ENCODE measurements at regions not wholly inside any gene's neighbourhood (a gene's known extent, or its start where the extent isn't known, plus 50 kb on each side); places are given as distances from the start of the nearest gene placed in this dataset.

DNA sequence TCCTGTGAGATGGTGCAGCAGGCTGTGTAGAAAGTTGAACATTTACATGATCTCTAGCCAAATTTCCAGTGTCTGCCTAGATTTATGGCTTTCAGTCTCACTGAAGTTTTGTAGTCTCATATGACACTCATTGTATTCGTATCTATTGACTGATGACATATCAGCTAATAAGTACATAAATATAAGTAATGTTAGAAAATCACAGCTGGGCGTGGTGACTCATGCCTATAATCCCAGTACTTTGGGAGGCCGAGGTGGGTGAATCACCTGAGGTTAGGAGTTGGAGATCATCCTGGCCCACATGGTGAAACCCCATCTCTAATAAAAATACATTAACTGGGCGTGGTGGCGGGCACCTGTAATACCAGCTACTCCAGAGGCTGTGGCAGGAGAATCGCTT is 54.7 kb upstream of the HTR2A start:
- DNase-seq, result peak; percentile 13

- no peak for DNase-seq
These were observed 52.4 kb upstream of the HTR2A start for GRCh38 chr13:46949211-46949610.

DNA sequence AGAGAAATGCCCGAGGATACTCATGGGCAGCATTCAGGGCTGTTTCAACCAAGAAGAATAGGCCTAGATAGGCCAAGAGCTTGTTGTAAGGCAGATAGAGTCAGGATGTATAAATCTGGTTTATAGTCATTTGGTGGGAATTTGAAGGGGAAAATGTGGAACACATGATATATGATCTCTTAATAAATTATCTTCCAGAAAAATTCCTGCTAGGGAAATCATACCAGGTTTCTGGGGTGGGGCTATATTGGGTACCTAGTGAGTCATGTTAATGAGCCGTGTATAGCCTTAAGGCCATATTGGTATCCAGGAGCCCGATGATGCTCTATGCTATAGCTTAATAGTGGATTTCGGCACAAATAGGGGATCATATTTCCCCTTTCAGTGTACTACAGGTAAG is 51.5 kb upstream of the HTR2A start:
- no peak for DNase-seq

DNA sequence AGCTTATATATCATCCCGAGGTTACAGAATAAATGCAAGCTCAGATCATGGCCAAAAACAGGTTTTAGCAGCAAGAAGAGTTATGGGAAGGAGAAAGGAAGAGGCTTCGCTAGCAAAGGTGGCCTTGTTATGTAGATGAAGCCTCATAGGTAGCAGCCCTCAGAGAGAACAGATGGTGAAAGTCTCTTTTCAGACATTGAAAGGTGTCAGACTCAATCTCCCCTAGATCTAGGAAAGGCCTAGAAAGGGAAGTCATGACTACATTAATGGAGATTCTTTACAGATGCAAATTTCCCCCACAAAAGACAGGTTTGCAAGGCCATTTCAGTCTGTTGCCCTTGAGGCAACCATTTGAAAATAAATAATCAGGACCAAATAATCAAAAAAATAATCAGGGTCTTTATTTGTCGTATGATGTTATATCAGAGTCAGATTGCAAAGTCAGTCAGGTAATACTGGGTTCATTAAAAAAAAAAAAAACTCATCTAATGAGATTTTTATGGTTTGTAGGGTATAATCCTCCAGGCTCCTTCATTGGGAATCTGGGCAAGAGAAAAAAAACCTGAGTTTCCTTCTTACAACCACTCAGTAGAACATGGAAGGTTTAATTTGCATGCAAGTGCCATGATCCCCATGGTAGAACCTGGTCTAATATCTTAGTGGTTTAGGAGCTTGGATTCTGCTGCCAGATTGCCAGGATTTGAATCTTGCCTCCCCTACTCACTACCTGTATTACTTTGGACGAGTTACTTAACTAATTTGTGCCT is 50.8 kb upstream of the HTR2A start:
- DNase-seq, result no peak
